ENCODE measurements at regions not wholly inside any gene's neighbourhood (a gene's known extent, or its start where the extent isn't known, plus 50 kb on each side); places are given as distances from the start of the nearest gene placed in this dataset.
A peak's percentile ranks its signal among the peaks of the same experiment; 100 is the strongest.

DNA sequence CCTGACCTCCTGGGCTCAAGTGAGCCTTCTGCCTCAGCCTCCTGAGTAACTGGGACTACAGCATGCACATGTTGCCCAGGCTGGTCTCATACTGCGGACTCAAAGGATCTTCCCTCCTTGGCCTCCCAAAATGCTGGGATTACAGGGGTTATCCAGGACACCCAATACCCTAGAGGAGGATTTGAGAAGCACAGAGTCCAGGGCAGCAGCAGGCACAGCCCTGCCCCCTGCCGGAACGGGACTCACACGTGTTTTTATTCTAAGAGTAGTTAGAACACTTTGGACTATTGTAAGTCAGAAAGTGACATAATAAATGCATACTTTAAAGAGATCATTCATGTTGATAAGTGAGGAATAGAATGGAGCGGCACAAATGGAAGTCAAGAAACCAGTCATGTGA, 80.2 kb downstream of the C6orf118 start:
- DNase-seq, result no peak
- Histone ChIP-seq H3K4me3 (ENCODE audit: insufficient read depth in 1 of 2, low read depth in 1 of 2, low read length in 2 of 2) (no peak overlapping the region), H2BK5ac (ENCODE audit: low read depth, low read length, poor library complexity, severe bottlenecking) (no peak overlapping the region), H3K14ac (ENCODE audit: low read length in 2 of 2) (no peak overlapping the region), H3K36me3 (ENCODE audit: control insufficient read depth in 1 of 2, insufficient read depth in 2 of 2, low read depth in 1 of 2, low read length in 2 of 2) (no peaks in the 10 kb centered on the region), H3K9ac (ENCODE audit: low read length) (no peak overlapping the region), H3K18ac (ENCODE audit: low read depth in 1 of 2, low read length in 2 of 2) (no peak overlapping the region), H2BK120ac (ENCODE audit: low read depth, low read length) (no peak overlapping the region), H3K9me3 (ENCODE audit: control insufficient read depth, low read length) (no peaks in the 10 kb centered on the region), H3K4me1 (ENCODE audit: control insufficient read depth, insufficient read depth, low read depth, low read length) (no peaks in the 10 kb centered on the region), H3K27ac (ENCODE audit: low read length, poor library complexity, severe bottlenecking) (no peak overlapping the region), H3K27me3 (ENCODE audit: control insufficient read depth in 1 of 2, insufficient read depth in 1 of 2, low read length in 2 of 2) (no peaks in the 10 kb centered on the region), H3K79me1 (replicated peaks; ENCODE audit: low read length, poor library complexity, severe bottlenecking) (no peaks in the 10 kb centered on the region), H2AK5ac (ENCODE audit: low read length, severe bottlenecking) (no peak overlapping the region), H3K4ac (ENCODE audit: low read depth in 1 of 2, low read length in 2 of 2) (no peak overlapping the region), H2AFZ (ENCODE audit: low read depth, low read length) (no peak overlapping the region), H4K8ac (ENCODE audit: low read length) (no peak overlapping the region), H2BK12ac (ENCODE audit: low read length in 2 of 2) (no peak overlapping the region), H2BK15ac (ENCODE audit: low read depth, poor library complexity, severe bottlenecking) (no peak overlapping the region), H3K4me2 (ENCODE audit: low read length, poor library complexity, severe bottlenecking) (no peak overlapping the region), H3K23ac (ENCODE audit: low read length in 2 of 2) (no peak overlapping the region), H4K91ac (ENCODE audit: low read length) (no peak overlapping the region)
- WGBS, result 86% methylated on average over 5 of the region's 5 CpGs

DNA sequence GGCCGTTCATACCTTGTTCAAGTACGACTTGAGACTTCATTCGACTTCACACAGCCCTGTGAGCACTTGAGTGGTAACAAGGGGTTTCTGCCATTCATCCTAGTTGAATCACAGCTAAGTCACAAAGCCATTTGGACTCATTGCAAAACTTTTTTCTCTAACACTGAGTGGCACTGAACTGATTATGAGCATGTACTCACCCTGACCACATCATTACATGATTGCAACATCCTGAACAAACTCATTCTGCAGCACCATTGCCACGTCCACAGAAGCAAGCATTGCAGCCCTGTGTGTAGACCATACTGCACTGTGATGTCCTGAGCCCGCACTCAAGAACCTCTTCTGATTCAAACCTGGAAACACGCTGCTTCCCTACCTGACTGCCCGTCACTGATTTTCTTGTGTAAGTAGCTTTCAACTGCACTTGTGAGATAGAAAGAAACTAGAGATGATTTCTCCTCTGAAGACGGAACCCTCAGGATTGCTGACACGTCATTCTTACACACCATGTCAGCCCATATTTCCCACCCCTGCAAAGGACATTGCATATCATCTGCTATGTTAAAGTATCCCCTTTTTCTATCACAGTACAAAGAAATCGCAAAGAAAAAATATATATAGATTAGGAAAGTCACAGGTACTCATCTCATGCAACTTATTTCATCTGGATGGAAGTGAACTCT, 81.6 kb downstream of the C6orf118 start:
- H4K8ac ChIP-seq (ENCODE audit: low read length), result no peak overlapping the region
- no peak overlapping the region for H3K4me2 ChIP-seq (ENCODE audit: low read length, poor library complexity, severe bottlenecking)
- H3K27me3 ChIP-seq (ENCODE audit: control insufficient read depth in 1 of 2, insufficient read depth in 1 of 2, low read length in 2 of 2), result no peaks in the 10 kb centered on the region
- H2AFZ ChIP-seq (ENCODE audit: low read depth, low read length), result no peak overlapping the region
- H2BK120ac ChIP-seq (ENCODE audit: low read depth, low read length), result no peak overlapping the region
- no peak overlapping the region for H3K4me3 ChIP-seq (ENCODE audit: insufficient read depth in 1 of 2, low read depth in 1 of 2, low read length in 2 of 2)
- no peak overlapping the region for H3K27ac ChIP-seq (ENCODE audit: low read length, poor library complexity, severe bottlenecking)
- no peaks in the 10 kb centered on the region for H3K4me1 ChIP-seq (ENCODE audit: control insufficient read depth, insufficient read depth, low read depth, low read length)
- no peak overlapping the region for H2BK5ac ChIP-seq (ENCODE audit: low read depth, low read length, poor library complexity, severe bottlenecking)
- no peak overlapping the region for H3K23ac ChIP-seq (ENCODE audit: low read length in 2 of 2)
- H3K79me1 ChIP-seq (replicated peaks; ENCODE audit: low read length, poor library complexity, severe bottlenecking), result no peaks in the 10 kb centered on the region
- H2BK12ac ChIP-seq (ENCODE audit: low read length in 2 of 2), result no peak overlapping the region
- no peak overlapping the region for H3K9ac ChIP-seq (ENCODE audit: low read length)
- no peaks in the 10 kb centered on the region for H3K36me3 ChIP-seq (ENCODE audit: control insufficient read depth in 1 of 2, insufficient read depth in 2 of 2, low read depth in 1 of 2, low read length in 2 of 2)
- H3K4ac ChIP-seq (ENCODE audit: low read depth in 1 of 2, low read length in 2 of 2), result no peak overlapping the region
- H3K14ac ChIP-seq (ENCODE audit: low read length in 2 of 2), result no peak overlapping the region
- 73% methylated on average over 9 of the region's 10 CpGs for WGBS
- no peak overlapping the region for H2BK15ac ChIP-seq (ENCODE audit: low read depth, poor library complexity, severe bottlenecking)
- H3K9me3 ChIP-seq (ENCODE audit: control insufficient read depth, low read length), result no peaks in the 10 kb centered on the region
- DNase-seq, result no peak
- no peak overlapping the region for H3K18ac ChIP-seq (ENCODE audit: low read depth in 1 of 2, low read length in 2 of 2)
- H4K91ac ChIP-seq (ENCODE audit: low read length), result peak overlapping the region; percentile 52
- H2AK5ac ChIP-seq (ENCODE audit: low read length, severe bottlenecking), result no peak overlapping the region

DNA sequence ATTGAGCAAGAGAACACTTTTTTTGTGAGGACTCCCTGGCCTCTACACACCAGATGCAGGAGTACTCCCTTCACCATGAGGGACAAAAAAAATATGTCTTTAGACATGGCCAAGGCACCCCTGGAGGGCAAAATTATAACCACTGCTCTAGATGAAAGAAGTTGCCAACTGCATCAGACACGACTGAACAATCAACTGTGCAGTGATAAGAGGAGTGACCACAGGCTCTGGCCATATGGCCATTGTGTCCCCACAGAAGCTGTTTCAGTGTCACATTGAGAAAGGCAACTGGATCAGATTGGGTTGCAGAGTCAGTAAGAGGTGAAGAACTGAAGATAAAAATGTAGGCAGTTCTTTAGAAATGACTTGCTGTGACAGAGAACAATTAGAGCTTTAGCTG, 85.7 kb downstream of the C6orf118 start:
- no peak overlapping the region for H3K9ac ChIP-seq (ENCODE audit: low read length)
- no peak overlapping the region for H3K18ac ChIP-seq (ENCODE audit: low read depth in 1 of 2, low read length in 2 of 2)
- H3K36me3 ChIP-seq (ENCODE audit: control insufficient read depth in 1 of 2, insufficient read depth in 2 of 2, low read depth in 1 of 2, low read length in 2 of 2), result no peaks in the 10 kb centered on the region
- no peak overlapping the region for H2AK5ac ChIP-seq (ENCODE audit: low read length, severe bottlenecking)
- H2BK5ac ChIP-seq (ENCODE audit: low read depth, low read length, poor library complexity, severe bottlenecking), result no peak overlapping the region
- no peaks in the 10 kb centered on the region for H3K27me3 ChIP-seq (ENCODE audit: control insufficient read depth in 1 of 2, insufficient read depth in 1 of 2, low read length in 2 of 2)
- no peak overlapping the region for H4K91ac ChIP-seq (ENCODE audit: low read length)
- H3K4me3 ChIP-seq (ENCODE audit: insufficient read depth in 1 of 2, low read depth in 1 of 2, low read length in 2 of 2), result no peak overlapping the region
- no peak for DNase-seq
- no peak overlapping the region for H3K4ac ChIP-seq (ENCODE audit: low read depth in 1 of 2, low read length in 2 of 2)
- no peak overlapping the region for H2BK15ac ChIP-seq (ENCODE audit: low read depth, poor library complexity, severe bottlenecking)
- H4K8ac ChIP-seq (ENCODE audit: low read length), result no peak overlapping the region
- no peak overlapping the region for H3K23ac ChIP-seq (ENCODE audit: low read length in 2 of 2)
- H3K4me2 ChIP-seq (ENCODE audit: low read length, poor library complexity, severe bottlenecking), result no peak overlapping the region
- no peak overlapping the region for H2BK120ac ChIP-seq (ENCODE audit: low read depth, low read length)
- H2AFZ ChIP-seq (ENCODE audit: low read depth, low read length), result no peak overlapping the region
- H3K14ac ChIP-seq (ENCODE audit: low read length in 2 of 2), result no peak overlapping the region
- no peak overlapping the region for H2BK12ac ChIP-seq (ENCODE audit: low read length in 2 of 2)
- WGBS, result 72% methylated on average over 1 of the region's 1 CpG
- H3K79me1 ChIP-seq (replicated peaks; ENCODE audit: low read length, poor library complexity, severe bottlenecking), result no peaks in the 10 kb centered on the region
- no peak overlapping the region for H3K27ac ChIP-seq (ENCODE audit: low read length, poor library complexity, severe bottlenecking)
- H3K9me3 ChIP-seq (ENCODE audit: control insufficient read depth, low read length), result peaks cover 9% of the 10 kb centered on the region
- H3K4me1 ChIP-seq (ENCODE audit: control insufficient read depth, insufficient read depth, low read depth, low read length), result no peaks in the 10 kb centered on the region

DNA sequence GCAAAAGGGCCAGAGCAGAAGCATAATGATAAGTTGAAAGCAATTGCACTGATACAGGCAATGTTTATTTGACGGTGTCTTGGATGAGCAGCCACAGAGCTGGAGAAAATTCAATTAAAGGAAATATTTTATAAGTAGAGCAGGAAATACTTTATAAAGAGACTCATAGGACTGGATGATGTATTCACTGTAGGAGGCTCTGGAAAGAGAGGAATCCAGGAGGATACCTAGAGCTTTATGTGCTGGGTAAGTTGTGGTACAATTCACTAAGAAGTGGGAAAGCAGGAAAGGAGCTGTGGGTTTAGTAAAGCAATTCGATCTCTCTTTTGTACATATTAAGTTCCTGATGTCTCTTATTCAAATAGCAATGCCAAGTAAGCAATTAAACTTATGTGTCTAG, 86.3 kb downstream of the C6orf118 start:
- no peak overlapping the region for H2BK5ac ChIP-seq (ENCODE audit: low read depth, low read length, poor library complexity, severe bottlenecking)
- no peak overlapping the region for H3K27ac ChIP-seq (ENCODE audit: low read length, poor library complexity, severe bottlenecking)
- H3K9me3 ChIP-seq (ENCODE audit: control insufficient read depth, low read length), result peaks cover 9% of the 10 kb centered on the region
- H3K14ac ChIP-seq (ENCODE audit: low read length in 2 of 2), result no peak overlapping the region
- no peak overlapping the region for H3K23ac ChIP-seq (ENCODE audit: low read length in 2 of 2)
- H3K9ac ChIP-seq (ENCODE audit: low read length), result no peak overlapping the region
- DNase-seq, result no peak
- H3K79me1 ChIP-seq (replicated peaks; ENCODE audit: low read length, poor library complexity, severe bottlenecking), result no peaks in the 10 kb centered on the region
- no peak overlapping the region for H2BK15ac ChIP-seq (ENCODE audit: low read depth, poor library complexity, severe bottlenecking)
- no peak overlapping the region for H3K4me2 ChIP-seq (ENCODE audit: low read length, poor library complexity, severe bottlenecking)
- H3K4ac ChIP-seq (ENCODE audit: low read depth in 1 of 2, low read length in 2 of 2), result no peak overlapping the region
- H2AFZ ChIP-seq (ENCODE audit: low read depth, low read length), result no peak overlapping the region
- H4K91ac ChIP-seq (ENCODE audit: low read length), result no peak overlapping the region
- no peaks in the 10 kb centered on the region for H3K27me3 ChIP-seq (ENCODE audit: control insufficient read depth in 1 of 2, insufficient read depth in 1 of 2, low read length in 2 of 2)
- H2BK120ac ChIP-seq (ENCODE audit: low read depth, low read length), result no peak overlapping the region
- H3K18ac ChIP-seq (ENCODE audit: low read depth in 1 of 2, low read length in 2 of 2), result no peak overlapping the region
- peak overlapping the region in 1 of 2 experiments; percentile 5 for H3K4me3 ChIP-seq (ENCODE audit: insufficient read depth in 1 of 2, low read depth in 1 of 2, low read length in 2 of 2)
- no peaks in the 10 kb centered on the region for H3K36me3 ChIP-seq (ENCODE audit: control insufficient read depth in 1 of 2, insufficient read depth in 2 of 2, low read depth in 1 of 2, low read length in 2 of 2)
- no peak overlapping the region for H2BK12ac ChIP-seq (ENCODE audit: low read length in 2 of 2)
- no peak overlapping the region for H4K8ac ChIP-seq (ENCODE audit: low read length)
- no peaks in the 10 kb centered on the region for H3K4me1 ChIP-seq (ENCODE audit: control insufficient read depth, insufficient read depth, low read depth, low read length)
- no peak overlapping the region for H2AK5ac ChIP-seq (ENCODE audit: low read length, severe bottlenecking)
- WGBS, result 92% methylated on average over 1 of the region's 2 CpGs
